Tibial nerve (tissue), 4 donors: ENCODE measurements at regions not wholly inside any gene's neighbourhood (a gene's known extent, or its start where the extent isn't known, plus 50 kb on each side); places are given as distances from the start of the nearest gene placed in this dataset.

Experiments used
- DNase-seq, 2 donors: peaks; one replicate each; pipeline ENCODE4 v3.0.0-alpha.2; 2019; ENCODE audit warnings: low spot score in 2 of 2
- H3K27ac ChIP-seq, 4 donors: fragments of 200-600 bp; sonication (generic) in 3 of 4; one replicate each; pipeline ENCODE4 v1.5.1; 2017 to 2019; ENCODE audit warnings: mild to moderate bottlenecking in 1 of 4
- H3K27me3 ChIP-seq, 2 donors: fragments of 200-600 bp; sonication (generic) in 1 of 2; one replicate each; pipeline versions ENCODE4 v1.5.1 to v1.6.0; 2017 to 2019
- H3K36me3 ChIP-seq, 3 donors: fragments of 200-600 bp; sonication (generic); one replicate each; pipeline ENCODE4 v1.5.1; 2018 to 2019
- H3K4me1 ChIP-seq, 4 donors: fragments of 200-600 bp; sonication (generic) in 3 of 4; one replicate each; pipeline ENCODE4 v1.5.1; 2017 to 2019
- H3K4me3 ChIP-seq, 4 donors: fragments of 200-600 bp; sonication (generic) in 3 of 4; one replicate each; pipeline ENCODE4 v1.5.1; 2017 to 2019; ENCODE audit warnings: mild to moderate bottlenecking in 1 of 4, moderate library complexity in 1 of 4
- H3K9me3 ChIP-seq, 4 donors: fragments of 200-600 bp; sonication (generic) in 3 of 4; one replicate each; pipeline ENCODE4 v1.5.1; 2017 to 2019
- CTCF ChIP-seq, 5 experiments: fragments of 200-600 bp in 3 of 5; fragments of 450-650 bp in 2 of 5; sonication (generic) in 3 of 5; IDR thresholded peaks; one replicate each; pipeline ENCODE4 v1.5.1; 2016 to 2019; ENCODE audit warnings: antibody characterized with exemption in 5 of 5, mild to moderate bottlenecking in 3 of 5, moderate library complexity in 2 of 5
- EP300 ChIP-seq, 2 donors: sonication (generic); formaldehyde crosslinking; IDR thresholded peaks; one replicate each; pipeline ENCODE4 v1.6.1; 2017; ENCODE audit warnings: antibody characterized with exemption in 2 of 2, mild to moderate bottlenecking in 1 of 2
- POLR2A ChIP-seq, 2 donors: fragments of 450-650 bp; IDR thresholded peaks; one replicate each; pipeline ENCODE4 v1.6.1; 2017; ENCODE audit warnings: antibody characterized with exemption in 2 of 2, mild to moderate bottlenecking in 2 of 2, moderate library complexity in 2 of 2
- WGBS, 2 donors: methylation state at CpG; one replicate each; pipeline ENCODE4 v1.1.5; 2018; 5-methylcytosine and 5-hydroxymethylcytosine counted together

- Histone ChIP-seq H3K36me3 (no peaks in the 10 kb centered on the region), H3K4me1 (no peaks in the 10 kb centered on the region), H3K27ac (no peak overlapping the region), H3K9me3 (no peaks in the 10 kb centered on the region), H3K27me3 (no peaks in the 10 kb centered on the region), H3K4me3 (no peak overlapping the region)
- 65 to 72% methylated on average over 3 of the region's 3 CpGs for WGBS, 2 donors
- no peak for TF ChIP-seq POLR2A (IDR thresholded peaks at IDR 0.05)
- no peak for TF ChIP-seq EP300 (IDR thresholded peaks at IDR 0.05)
- TF ChIP-seq CTCF (IDR thresholded peaks at IDR 0.05) = no peak
- DNase-seq = no peak
Measured at GRCh38 chr11:23590596-23591308, 730.5 kb upstream of the CCDC179 start.

GRCh38 chr11:23594755-23595154, 734.5 kb upstream of the CCDC179 start:
- no peaks in the 10 kb centered on the region for H3K4me1 ChIP-seq
- 49 to 59% methylated on average over 3 of the region's 3 CpGs for WGBS, 2 donors
- no peak overlapping the region for H3K27ac ChIP-seq
- H3K36me3 ChIP-seq = no peaks in the 10 kb centered on the region
- H3K9me3 ChIP-seq = no peaks in the 10 kb centered on the region
- no peak overlapping the region for H3K4me3 ChIP-seq
- TF ChIP-seq CTCF (IDR thresholded peaks at IDR 0.05) (no peak), POLR2A (IDR thresholded peaks at IDR 0.05) (no peak), EP300 (IDR thresholded peaks at IDR 0.05) (no peak)
- H3K27me3 ChIP-seq = no peaks in the 10 kb centered on the region
- no peak for DNase-seq

- no peak for DNase-seq
- WGBS, 2 donors = 46 to 52% methylated on average over 3 of the region's 3 CpGs
- Histone ChIP-seq H3K27me3 (no peaks in the 10 kb centered on the region), H3K4me3 (no peak overlapping the region), H3K36me3 (no peaks in the 10 kb centered on the region), H3K9me3 (no peaks in the 10 kb centered on the region), H3K27ac (no peak overlapping the region), H3K4me1 (no peaks in the 10 kb centered on the region)
- TF ChIP-seq POLR2A (IDR thresholded peaks at IDR 0.05) (no peak), CTCF (IDR thresholded peaks at IDR 0.05) (no peak), EP300 (IDR thresholded peaks at IDR 0.05) (no peak)
Measured at GRCh38 chr11:23604966-23605365, 744.7 kb upstream of the CCDC179 start.

GRCh38 chr11:23606191-23606590, 745.9 kb upstream of the CCDC179 start:
- WGBS, 2 donors = 62 to 82% methylated on average over 1 of the region's 1 CpG
- no peaks in the 10 kb centered on the region for H3K9me3 ChIP-seq
- DNase-seq = no peak
- no peaks in the 10 kb centered on the region for H3K4me1 ChIP-seq
- no peak overlapping the region for H3K27ac ChIP-seq
- H3K27me3 ChIP-seq = no peaks in the 10 kb centered on the region
- no peak overlapping the region for H3K4me3 ChIP-seq
- H3K36me3 ChIP-seq = no peaks in the 10 kb centered on the region
- TF ChIP-seq CTCF (IDR thresholded peaks at IDR 0.05) (no peak), POLR2A (IDR thresholded peaks at IDR 0.05) (no peak), EP300 (IDR thresholded peaks at IDR 0.05) (no peak)

- 87 to 92% methylated on average over 3 of the region's 3 CpGs for WGBS, 2 donors
- TF ChIP-seq CTCF (IDR thresholded peaks at IDR 0.05) (no peak), EP300 (IDR thresholded peaks at IDR 0.05) (no peak), POLR2A (IDR thresholded peaks at IDR 0.05) (no peak)
- Histone ChIP-seq H3K27ac (no peak overlapping the region), H3K4me1 (no peaks in the 10 kb centered on the region), H3K36me3 (no peaks in the 10 kb centered on the region), H3K4me3 (no peak overlapping the region), H3K9me3 (peaks cover 0 to 1% (median 0%) of the 10 kb centered on the region in 4 donors), H3K27me3 (no peaks in the 10 kb centered on the region)
- no peak for DNase-seq
Measured at GRCh38 chr11:23611726-23612125, 751.5 kb upstream of the CCDC179 start.
